Prostate gland (tissue), 2 donors: ENCODE measurements at regions not wholly inside any gene's neighbourhood (a gene's known extent, or its start where the extent isn't known, plus 50 kb on each side); places are given as distances from the start of the nearest gene placed in this dataset.

ENCODE experiments used
- CTCF ChIP-seq, 4 experiments: fragments of 200-600 bp in 2 of 4; fragments of 450-650 bp in 2 of 4; sonication (generic) in 2 of 4; IDR thresholded peaks; 1 replicate in 3 of 4; 2 replicates in 1 of 4; pipeline ENCODE4 v1.5.1; 2016 to 2019; ENCODE audit warnings: antibody characterized with exemption in 4 of 4, mild to moderate bottlenecking in 2 of 4, moderate library complexity in 2 of 4
- POLR2A ChIP-seq: fragments of 450-650 bp; IDR thresholded peaks from one replicate; pipeline ENCODE4 v1.6.1; 2016; ENCODE audit warnings: antibody characterized with exemption, mild to moderate bottlenecking

DNA sequence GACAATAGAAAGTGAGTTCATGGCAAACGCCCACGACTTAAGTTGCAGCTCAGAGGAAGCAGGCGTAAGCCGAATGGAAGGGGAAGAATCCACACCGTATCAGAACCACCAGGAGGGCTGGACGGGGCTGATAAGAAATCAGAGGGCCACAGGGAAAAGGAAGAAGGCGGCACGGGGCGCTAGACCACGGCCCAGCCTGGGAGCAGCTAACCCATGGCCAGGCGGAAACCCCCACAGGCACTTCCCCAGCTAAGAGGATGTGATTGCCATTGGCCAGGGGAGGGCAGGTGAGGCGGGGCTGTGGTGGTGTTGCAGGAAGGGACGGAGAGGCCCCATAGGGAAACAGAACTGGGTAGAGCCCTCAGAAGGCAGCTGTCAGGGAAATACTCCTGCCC lies 174.0 kb upstream of the AFDN start:
- TF ChIP-seq POLR2A, result no peak
- TF ChIP-seq CTCF (IDR thresholded peaks at IDR 0.05), result no peak
